Thoracic aorta (tissue), 2 donors: ENCODE measurements at regions not wholly inside any gene's neighbourhood (a gene's known extent, or its start where the extent isn't known, plus 50 kb on each side); places are given as distances from the start of the nearest gene placed in this dataset.
"Not testable (repeated sequence)": the region's sequence is repeated elsewhere in the genome, so short reads cannot be mapped to it uniquely, and the experiment has no call there.

Experiments
- ATAC-seq: fragments of 150-250 bp; one replicate; pipeline ENCODE4 v1.8.0; 2017; ENCODE audit warnings: low read depth; ENCODE audit not compliant: insufficient number of reproducible peaks, low FRiP score
- DNase-seq: peaks from one replicate; pipeline ENCODE4 v3.0.0-alpha.2; 2020; ENCODE audit warnings: low spot score
- H3K27ac ChIP-seq, 2 donors: fragments of 200-600 bp; sonication (generic); 1 replicate in 1 of 2; 2 replicates in 1 of 2; pipeline ENCODE4 v1.5.1; 2016; ENCODE audit warnings: mild to moderate bottlenecking in 2 of 2, moderate library complexity in 2 of 2
- H3K27me3 ChIP-seq: fragments of 200-600 bp; sonication (generic); replicated peaks from 2 replicates; pipeline ENCODE4 v1.6.0; 2016; ENCODE audit warnings: mild to moderate bottlenecking; ENCODE audit not compliant: insufficient read depth
- H3K36me3 ChIP-seq: fragments of 200-600 bp; sonication (generic); one replicate; pipeline ENCODE4 v1.5.1; 2016
- H3K4me1 ChIP-seq, 2 donors: fragments of 200-600 bp; sonication (generic); 1 replicate in 1 of 2; 2 replicates in 1 of 2; pipeline versions ENCODE4 v1.5.1 to v1.6.0; 2016; ENCODE audit warnings: low read depth in 2 of 2, mild to moderate bottlenecking in 1 of 2; ENCODE audit not compliant: control insufficient read depth in 1 of 2
- H3K4me3 ChIP-seq: fragments of 200-600 bp; sonication (generic); 2 replicates; pipeline ENCODE4 v1.5.1; 2016; ENCODE audit warnings: mild to moderate bottlenecking
- H3K9me3 ChIP-seq: fragments of 200-600 bp; sonication (generic); 2 replicates; pipeline ENCODE4 v1.5.1; 2016
- TF ChIP-seq, protein P1 (sequence below): fragments of 200-600 bp; sonication (generic); IDR thresholded peaks from one replicate; pipeline ENCODE4 v1.5.1; 2019; ENCODE audit warnings: antibody characterized with exemption

DNA sequence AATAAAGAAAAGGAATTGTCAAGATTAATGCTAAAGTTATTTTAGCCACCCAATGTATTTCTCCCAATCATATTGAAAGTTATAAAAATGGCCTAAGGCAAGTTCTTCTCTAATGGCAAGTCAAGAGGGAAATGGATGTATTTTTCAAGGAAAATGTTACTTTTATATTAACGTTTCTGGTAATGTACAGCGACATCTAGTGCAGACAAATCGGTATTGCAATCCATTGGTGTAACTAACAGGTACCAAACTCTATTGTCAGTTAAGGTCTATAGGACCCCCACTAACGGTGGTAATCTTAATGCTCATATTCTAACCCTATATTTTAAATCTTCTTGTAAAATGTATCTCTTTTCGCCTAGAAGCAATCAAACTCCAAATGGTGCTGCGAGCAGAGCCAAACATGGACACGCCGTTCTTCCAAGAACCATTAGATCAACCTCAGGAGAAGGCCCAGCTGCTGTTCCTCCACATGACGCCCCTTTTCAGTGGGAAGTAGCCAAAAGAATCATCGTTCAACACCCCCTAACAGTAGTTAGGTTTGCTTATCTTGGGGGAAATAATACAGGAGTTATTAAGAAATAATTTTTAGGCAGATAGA is 98.5 kb upstream of the PABPC3 start:
- DNase-seq (no peak), ATAC-seq (no peak)
- TF ChIP-seq, protein P1, sequence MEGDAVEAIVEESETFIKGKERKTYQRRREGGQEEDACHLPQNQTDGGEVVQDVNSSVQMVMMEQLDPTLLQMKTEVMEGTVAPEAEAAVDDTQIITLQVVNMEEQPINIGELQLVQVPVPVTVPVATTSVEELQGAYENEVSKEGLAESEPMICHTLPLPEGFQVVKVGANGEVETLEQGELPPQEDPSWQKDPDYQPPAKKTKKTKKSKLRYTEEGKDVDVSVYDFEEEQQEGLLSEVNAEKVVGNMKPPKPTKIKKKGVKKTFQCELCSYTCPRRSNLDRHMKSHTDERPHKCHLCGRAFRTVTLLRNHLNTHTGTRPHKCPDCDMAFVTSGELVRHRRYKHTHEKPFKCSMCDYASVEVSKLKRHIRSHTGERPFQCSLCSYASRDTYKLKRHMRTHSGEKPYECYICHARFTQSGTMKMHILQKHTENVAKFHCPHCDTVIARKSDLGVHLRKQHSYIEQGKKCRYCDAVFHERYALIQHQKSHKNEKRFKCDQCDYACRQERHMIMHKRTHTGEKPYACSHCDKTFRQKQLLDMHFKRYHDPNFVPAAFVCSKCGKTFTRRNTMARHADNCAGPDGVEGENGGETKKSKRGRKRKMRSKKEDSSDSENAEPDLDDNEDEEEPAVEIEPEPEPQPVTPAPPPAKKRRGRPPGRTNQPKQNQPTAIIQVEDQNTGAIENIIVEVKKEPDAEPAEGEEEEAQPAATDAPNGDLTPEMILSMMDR = peak; percentile 62
- no peaks in the 10 kb centered on the region for H3K36me3 ChIP-seq
- peaks cover 0 to 3% of the 10 kb centered on the region in 2 donors for H3K4me1 ChIP-seq
- no peak overlapping the region for H3K4me3 ChIP-seq
- H3K27ac ChIP-seq = no peak overlapping the region
- H3K27me3 ChIP-seq = no peaks in the 10 kb centered on the region
- H3K9me3 ChIP-seq = no peaks in the 10 kb centered on the region

DNA sequence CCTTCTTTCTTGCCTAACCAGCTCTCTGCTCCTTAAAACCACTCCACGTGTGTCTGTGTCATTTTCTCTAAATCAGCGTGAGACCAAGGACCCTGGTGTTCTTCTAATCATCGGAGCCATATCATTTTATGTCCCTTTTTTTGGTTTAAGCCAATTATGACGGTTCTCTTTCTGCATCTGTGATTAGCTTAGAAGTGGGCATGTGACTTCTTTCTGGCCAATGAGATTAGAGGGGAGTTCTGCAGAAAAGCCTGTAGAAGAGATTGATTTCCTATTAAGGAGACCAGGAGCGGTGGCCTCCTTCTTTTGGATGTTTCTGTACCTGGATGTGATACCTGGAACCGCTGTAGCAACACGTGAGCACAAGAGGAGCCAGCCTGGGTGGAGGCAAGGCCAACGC is 97.5 kb upstream of the PABPC3 start:
- Histone ChIP-seq H3K9me3 (no peaks in the 10 kb centered on the region), H3K4me3 (no peak overlapping the region), H3K36me3 (no peaks in the 10 kb centered on the region), H3K4me1 (peaks cover 0 to 3% of the 10 kb centered on the region in 2 donors), H3K27ac (no peak overlapping the region), H3K27me3 (no peaks in the 10 kb centered on the region)
- ATAC-seq = no peak
- TF ChIP-seq, protein P1 = no peak
- DNase-seq = no peak

DNA sequence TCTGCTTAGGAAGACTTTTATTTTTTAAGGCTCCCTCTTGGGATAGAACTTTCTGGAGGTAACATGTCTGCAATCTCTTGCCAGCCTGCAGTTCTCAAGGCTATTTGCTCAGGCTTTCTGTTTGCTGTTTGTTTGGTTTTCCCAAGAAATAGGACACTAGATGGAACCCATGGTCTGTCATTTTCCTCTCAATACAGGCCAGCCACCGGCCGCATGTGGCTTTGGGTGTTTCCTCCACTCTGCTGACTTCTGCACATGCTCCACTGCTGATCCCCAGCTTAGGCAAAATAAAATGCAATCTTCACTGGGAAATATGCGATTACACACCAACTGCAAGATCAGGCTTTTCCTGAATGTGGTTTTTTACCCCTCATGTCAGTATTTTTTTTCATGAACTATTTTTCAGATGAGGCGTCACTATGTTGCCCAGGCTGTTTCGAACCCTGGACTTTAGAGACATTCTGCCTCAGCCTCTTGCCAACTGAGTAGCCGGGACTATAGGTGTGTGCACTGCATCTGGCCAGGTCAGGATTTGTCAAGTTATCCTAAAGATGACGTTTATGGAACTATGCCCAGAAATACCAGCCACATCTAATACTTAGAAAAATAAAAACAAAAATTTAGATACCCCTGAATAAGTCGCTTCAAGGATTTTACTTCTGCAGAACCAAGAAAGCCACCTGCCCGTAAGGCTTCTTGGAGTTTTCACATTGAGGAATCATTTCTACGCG is 94.3 kb upstream of the PABPC3 start:
- Histone ChIP-seq H3K27me3 (no peaks in the 10 kb centered on the region), H3K4me1 (peaks cover 0 to 3% of the 10 kb centered on the region in 2 donors), H3K36me3 (no peaks in the 10 kb centered on the region), H3K9me3 (no peaks in the 10 kb centered on the region), H3K4me3 (no peak overlapping the region), H3K27ac (no peak overlapping the region)
- TF ChIP-seq, protein P1 = no peak
- DNase-seq = no peak
- ATAC-seq = no peak

DNA sequence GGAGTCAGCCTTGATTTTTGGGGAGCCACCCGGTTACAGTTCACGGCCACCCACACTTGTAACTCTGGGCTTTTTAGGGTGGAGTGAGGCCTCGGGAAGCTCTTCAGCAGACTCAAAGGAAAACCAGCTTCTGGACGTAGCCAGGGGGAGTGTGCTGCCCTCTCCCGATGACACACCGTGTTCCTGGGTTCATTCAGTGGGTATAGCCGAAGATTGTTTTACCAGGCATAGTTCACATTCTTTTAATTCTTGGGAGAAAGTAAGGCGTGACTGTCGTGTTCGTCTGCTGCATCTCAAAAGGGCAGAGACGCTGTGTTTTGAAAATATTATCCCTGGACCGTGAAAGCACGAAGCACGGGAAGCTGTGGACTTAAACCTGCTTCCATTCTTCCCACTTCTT is 93.6 kb upstream of the PABPC3 start:
- H3K27ac ChIP-seq, H3K9me3 ChIP-seq, ATAC-seq, H3K4me1 ChIP-seq, H3K36me3 ChIP-seq, H3K27me3 ChIP-seq, DNase-seq, H3K4me3 ChIP-seq: not testable (repeated sequence)

DNA sequence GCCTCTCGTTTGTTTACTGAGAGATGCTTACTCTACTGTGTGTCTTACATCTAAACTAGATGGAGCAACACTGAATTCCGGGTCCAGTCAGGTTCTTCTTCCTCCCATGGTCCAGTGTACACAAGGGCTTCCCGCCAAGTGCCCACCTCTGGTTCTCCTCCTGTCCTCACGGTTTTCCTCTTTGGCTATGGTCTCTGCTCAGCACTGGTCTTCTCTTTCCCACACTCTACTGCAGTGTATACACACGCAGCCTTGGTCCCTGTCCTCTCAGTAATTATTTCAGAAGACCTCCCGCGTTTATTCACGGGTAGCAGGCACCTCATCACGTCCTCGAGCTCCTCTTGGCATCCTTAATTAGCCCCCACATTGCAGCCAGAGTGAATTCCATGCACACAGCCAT is 91.4 kb upstream of the PABPC3 start:
- not testable (repeated sequence) for DNase-seq, ATAC-seq, H3K27ac ChIP-seq, H3K4me1 ChIP-seq, H3K4me3 ChIP-seq, H3K9me3 ChIP-seq, H3K36me3 ChIP-seq, H3K27me3 ChIP-seq

DNA sequence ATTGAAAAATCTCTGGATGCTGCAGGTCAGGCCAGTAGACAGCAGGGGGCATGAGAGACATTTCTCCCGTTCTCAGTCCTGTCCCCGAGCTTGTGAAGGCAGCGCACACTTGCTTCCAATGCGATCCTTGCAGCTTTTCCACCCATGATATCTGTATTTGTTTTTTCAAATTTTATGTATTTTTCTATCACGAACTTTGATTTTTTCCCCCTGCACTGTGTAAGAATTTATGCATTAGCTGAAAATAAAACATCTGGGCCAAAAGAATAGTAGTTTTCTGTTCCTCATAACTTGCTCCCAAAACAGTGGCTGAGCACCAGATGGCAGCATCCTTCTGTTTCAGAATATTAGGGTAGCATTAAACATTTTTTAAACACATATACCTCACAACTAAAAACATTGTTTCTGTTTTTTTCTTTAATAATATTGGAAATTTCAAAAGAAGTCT is 90.9 kb upstream of the PABPC3 start:
- not testable (repeated sequence) for H3K27ac ChIP-seq, H3K9me3 ChIP-seq, DNase-seq, H3K36me3 ChIP-seq, H3K4me1 ChIP-seq, H3K4me3 ChIP-seq, H3K27me3 ChIP-seq, ATAC-seq

DNA sequence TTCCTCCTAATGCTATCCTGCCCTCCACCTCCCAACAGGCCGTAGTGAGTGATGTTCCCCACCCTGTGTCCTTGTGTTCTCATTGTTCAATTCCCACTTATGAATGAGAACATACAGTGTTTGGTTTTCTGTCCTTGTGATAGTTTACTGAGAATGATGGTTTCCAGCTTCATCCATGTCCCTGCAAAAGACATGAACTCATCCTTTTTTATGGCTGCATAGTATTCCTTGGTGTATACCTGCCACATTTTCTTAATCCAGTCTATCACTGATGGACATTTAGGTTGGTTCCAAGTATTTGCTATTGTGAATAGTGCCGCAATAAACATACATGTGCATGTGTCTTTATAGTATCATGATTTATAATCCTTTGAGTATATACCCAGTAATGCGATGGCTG is 88.5 kb upstream of the PABPC3 start:
- not testable (repeated sequence) for H3K36me3 ChIP-seq, H3K27me3 ChIP-seq, DNase-seq

DNA sequence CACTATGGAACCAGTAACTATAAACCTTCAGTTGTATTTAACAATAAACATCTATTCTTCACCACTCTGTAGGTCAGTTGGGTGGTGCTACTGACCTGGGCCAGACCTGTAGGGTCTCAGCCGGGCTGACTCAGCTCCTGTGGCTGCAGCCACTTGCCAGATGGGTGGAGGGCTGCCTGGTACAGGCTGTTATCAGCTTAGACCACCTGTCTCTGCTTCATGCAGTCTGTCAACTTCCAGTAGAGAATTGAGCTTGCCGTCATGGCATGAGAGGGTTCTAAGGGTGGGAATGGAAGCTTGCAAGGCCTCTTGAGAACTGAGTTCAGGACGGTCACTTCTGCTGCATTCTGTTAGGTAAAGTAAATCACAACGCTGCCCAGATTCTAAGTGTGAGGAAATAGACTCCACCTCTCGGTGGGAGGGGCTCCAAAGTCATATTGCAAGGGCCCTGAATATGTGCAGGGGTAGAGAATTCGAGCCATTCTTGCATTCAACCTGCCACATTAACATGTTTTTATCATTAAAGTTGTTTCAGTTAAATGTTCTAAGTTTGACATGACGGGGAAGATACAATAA is 81.5 kb upstream of the PABPC3 start:
- not testable (repeated sequence) for H3K4me3 ChIP-seq, DNase-seq, H3K27ac ChIP-seq, H3K4me1 ChIP-seq, H3K9me3 ChIP-seq, H3K36me3 ChIP-seq, H3K27me3 ChIP-seq, ATAC-seq

More for the DNA sequence above, 88.5 kb upstream of the PABPC3 start:
- not testable (repeated sequence) for H3K9me3 ChIP-seq, H3K4me1 ChIP-seq, ATAC-seq, H3K27ac ChIP-seq, H3K4me3 ChIP-seq

DNA sequence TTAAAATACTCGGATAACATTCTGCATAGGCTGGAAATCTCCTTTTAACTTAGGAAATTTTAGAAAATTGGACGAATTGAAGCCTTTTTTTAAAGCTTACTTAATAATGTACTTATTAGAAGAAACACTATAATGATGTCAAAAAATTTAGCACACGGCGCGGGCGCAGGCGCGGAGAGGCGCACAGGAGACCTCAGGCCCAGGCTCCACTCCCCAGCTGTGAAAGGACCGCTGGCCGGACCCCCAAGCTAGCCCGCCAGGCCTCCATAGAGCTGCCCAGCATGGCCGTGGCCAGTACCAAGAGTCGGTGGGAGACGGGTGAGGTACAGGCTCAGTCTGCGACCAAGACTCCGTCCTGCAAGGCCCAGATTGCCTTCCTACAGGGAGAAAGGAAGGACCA is 78.8 kb upstream of the PABPC3 start:
- not testable (repeated sequence) for ATAC-seq, H3K4me1 ChIP-seq, DNase-seq, H3K4me3 ChIP-seq, H3K27me3 ChIP-seq, H3K9me3 ChIP-seq, H3K27ac ChIP-seq, H3K36me3 ChIP-seq
